ENCODE measurements at regions not wholly inside any gene's neighbourhood (a gene's known extent, or its start where the extent isn't known, plus 50 kb on each side); places are given as distances from the start of the nearest gene placed in this dataset.

DNA sequence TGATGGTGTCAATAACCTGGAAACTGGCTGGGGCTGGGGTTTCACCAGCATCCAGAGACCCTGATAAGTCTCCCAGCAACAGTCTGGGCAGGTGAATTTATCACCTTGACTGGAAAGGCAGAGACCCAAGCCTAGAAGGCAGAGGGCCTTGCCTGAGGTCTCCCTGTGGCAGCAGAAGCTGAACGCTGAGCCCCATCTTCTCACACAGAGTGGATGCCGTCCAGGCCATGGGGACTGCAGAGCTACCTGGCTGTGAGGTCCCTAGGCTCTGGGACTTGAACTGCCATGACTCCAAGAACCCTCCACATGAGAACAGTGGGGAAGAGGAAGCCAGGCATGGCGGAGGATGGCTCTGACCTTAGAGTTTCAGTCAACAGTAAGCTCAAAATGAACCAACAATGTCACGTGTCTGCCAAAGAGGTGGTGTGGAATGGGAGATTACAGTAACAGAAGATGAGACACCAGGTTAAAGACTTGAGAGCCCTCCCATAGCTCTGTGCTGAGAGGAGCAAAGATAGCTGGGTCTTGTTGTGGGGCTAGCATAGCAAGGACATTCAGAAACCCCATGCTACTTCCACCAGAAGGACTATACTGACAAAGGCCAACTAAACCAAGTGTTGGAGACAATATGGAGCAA lies 79.1 kb upstream of the LINC01488 start:
- TF ChIP-seq, protein P1, sequence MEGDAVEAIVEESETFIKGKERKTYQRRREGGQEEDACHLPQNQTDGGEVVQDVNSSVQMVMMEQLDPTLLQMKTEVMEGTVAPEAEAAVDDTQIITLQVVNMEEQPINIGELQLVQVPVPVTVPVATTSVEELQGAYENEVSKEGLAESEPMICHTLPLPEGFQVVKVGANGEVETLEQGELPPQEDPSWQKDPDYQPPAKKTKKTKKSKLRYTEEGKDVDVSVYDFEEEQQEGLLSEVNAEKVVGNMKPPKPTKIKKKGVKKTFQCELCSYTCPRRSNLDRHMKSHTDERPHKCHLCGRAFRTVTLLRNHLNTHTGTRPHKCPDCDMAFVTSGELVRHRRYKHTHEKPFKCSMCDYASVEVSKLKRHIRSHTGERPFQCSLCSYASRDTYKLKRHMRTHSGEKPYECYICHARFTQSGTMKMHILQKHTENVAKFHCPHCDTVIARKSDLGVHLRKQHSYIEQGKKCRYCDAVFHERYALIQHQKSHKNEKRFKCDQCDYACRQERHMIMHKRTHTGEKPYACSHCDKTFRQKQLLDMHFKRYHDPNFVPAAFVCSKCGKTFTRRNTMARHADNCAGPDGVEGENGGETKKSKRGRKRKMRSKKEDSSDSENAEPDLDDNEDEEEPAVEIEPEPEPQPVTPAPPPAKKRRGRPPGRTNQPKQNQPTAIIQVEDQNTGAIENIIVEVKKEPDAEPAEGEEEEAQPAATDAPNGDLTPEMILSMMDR (IDR thresholded peaks at IDR 0.05) = no peak
- TF ChIP-seq, protein P2, sequence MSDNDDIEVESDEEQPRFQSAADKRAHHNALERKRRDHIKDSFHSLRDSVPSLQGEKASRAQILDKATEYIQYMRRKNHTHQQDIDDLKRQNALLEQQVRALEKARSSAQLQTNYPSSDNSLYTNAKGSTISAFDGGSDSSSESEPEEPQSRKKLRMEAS (IDR thresholded peaks at IDR 0.05; ENCODE audit: low read depth) = no peak
- TF ChIP-seq EZH2phosphoT487 (IDR thresholded peaks at IDR 0.05; ENCODE audit: borderline replicate concordance, low read depth) (no peak), SMC3 (IDR thresholded peaks at IDR 0.05; ENCODE audit: low read depth, low read length) (no peak), SIN3A (IDR thresholded peaks at IDR 0.05; ENCODE audit: borderline replicate concordance, low read depth, low read length) (no peak), MXI1 (IDR thresholded peaks at IDR 0.05; ENCODE audit: low read depth, low read length) (no peak), RAD21 (IDR thresholded peaks at IDR 0.05; ENCODE audit: low read length) (no peak)
- TF ChIP-seq, protein P3, sequence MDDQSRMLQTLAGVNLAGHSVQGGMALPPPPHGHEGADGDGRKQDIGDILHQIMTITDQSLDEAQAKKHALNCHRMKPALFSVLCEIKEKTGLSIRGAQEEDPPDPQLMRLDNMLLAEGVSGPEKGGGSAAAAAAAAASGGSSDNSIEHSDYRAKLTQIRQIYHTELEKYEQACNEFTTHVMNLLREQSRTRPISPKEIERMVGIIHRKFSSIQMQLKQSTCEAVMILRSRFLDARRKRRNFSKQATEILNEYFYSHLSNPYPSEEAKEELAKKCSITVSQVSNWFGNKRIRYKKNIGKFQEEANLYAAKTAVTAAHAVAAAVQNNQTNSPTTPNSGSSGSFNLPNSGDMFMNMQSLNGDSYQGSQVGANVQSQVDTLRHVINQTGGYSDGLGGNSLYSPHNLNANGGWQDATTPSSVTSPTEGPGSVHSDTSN (IDR thresholded peaks at IDR 0.05) = no peak
- TF ChIP-seq, protein P4, sequence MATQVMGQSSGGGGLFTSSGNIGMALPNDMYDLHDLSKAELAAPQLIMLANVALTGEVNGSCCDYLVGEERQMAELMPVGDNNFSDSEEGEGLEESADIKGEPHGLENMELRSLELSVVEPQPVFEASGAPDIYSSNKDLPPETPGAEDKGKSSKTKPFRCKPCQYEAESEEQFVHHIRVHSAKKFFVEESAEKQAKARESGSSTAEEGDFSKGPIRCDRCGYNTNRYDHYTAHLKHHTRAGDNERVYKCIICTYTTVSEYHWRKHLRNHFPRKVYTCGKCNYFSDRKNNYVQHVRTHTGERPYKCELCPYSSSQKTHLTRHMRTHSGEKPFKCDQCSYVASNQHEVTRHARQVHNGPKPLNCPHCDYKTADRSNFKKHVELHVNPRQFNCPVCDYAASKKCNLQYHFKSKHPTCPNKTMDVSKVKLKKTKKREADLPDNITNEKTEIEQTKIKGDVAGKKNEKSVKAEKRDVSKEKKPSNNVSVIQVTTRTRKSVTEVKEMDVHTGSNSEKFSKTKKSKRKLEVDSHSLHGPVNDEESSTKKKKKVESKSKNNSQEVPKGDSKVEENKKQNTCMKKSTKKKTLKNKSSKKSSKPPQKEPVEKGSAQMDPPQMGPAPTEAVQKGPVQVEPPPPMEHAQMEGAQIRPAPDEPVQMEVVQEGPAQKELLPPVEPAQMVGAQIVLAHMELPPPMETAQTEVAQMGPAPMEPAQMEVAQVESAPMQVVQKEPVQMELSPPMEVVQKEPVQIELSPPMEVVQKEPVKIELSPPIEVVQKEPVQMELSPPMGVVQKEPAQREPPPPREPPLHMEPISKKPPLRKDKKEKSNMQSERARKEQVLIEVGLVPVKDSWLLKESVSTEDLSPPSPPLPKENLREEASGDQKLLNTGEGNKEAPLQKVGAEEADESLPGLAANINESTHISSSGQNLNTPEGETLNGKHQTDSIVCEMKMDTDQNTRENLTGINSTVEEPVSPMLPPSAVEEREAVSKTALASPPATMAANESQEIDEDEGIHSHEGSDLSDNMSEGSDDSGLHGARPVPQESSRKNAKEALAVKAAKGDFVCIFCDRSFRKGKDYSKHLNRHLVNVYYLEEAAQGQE (IDR thresholded peaks at IDR 0.05; ENCODE audit: low read depth, low read length) = no peak
